Prostate gland (tissue), 2 donors: ENCODE measurements at regions not wholly inside any gene's neighbourhood (a gene's known extent, or its start where the extent isn't known, plus 50 kb on each side); places are given as distances from the start of the nearest gene placed in this dataset.

Source experiments
- DNase-seq: peaks from one replicate; pipeline ENCODE4 v3.0.0-alpha.2; 2019; ENCODE audit warnings: low spot score
- H3K27ac ChIP-seq, 2 donors: fragments of 200-600 bp; sonication (generic); 2 replicates each; pipeline ENCODE4 v1.5.1; 2017 to 2019
- H3K27me3 ChIP-seq: fragments of 200-600 bp; sonication (generic); replicated peaks from 2 replicates; pipeline ENCODE4 v1.5.1; 2019; ENCODE audit not compliant: insufficient read depth
- H3K36me3 ChIP-seq, 2 donors: fragments of 200-600 bp; sonication (generic); 1 replicate in 1 of 2; 2 replicates in 1 of 2; pipeline versions ENCODE4 v1.5.1 to v1.8.1; 2017 to 2019
- H3K4me1 ChIP-seq: fragments of 200-600 bp; sonication (generic); replicated peaks from 2 replicates; pipeline ENCODE4 v1.5.1; 2019
- H3K4me3 ChIP-seq, 2 donors: fragments of 200-600 bp; sonication (generic); 2 replicates each; pipeline ENCODE4 v1.5.1; 2017 to 2019
- H3K9me3 ChIP-seq: fragments of 200-600 bp; sonication (generic); 2 replicates; pipeline ENCODE4 v1.5.1; 2017
- CTCF ChIP-seq, 4 experiments: fragments of 200-600 bp in 2 of 4; fragments of 450-650 bp in 2 of 4; sonication (generic) in 2 of 4; IDR thresholded peaks; 1 replicate in 3 of 4; 2 replicates in 1 of 4; pipeline ENCODE4 v1.5.1; 2016 to 2019; ENCODE audit warnings: antibody characterized with exemption in 4 of 4, mild to moderate bottlenecking in 2 of 4, moderate library complexity in 2 of 4
- POLR2A ChIP-seq: fragments of 450-650 bp; IDR thresholded peaks from one replicate; pipeline ENCODE4 v1.6.1; 2016; ENCODE audit warnings: antibody characterized with exemption, mild to moderate bottlenecking
- POLR2AphosphoS5 ChIP-seq: sonication (generic); formaldehyde crosslinking; IDR thresholded peaks from one replicate; pipeline ENCODE4 v1.6.1; 2017; ENCODE audit warnings: antibody characterized with exemption
- WGBS: methylation state at CpG from one replicate; pipeline ENCODE4 v1.1.5; 2018; 5-methylcytosine and 5-hydroxymethylcytosine counted together
- intact Hi-C: fragments of 100-400 bp; cut with DNase I; formaldehyde crosslinking; loops from one replicate; pipeline ENCODE4 v1.14.2; 2022

DNA sequence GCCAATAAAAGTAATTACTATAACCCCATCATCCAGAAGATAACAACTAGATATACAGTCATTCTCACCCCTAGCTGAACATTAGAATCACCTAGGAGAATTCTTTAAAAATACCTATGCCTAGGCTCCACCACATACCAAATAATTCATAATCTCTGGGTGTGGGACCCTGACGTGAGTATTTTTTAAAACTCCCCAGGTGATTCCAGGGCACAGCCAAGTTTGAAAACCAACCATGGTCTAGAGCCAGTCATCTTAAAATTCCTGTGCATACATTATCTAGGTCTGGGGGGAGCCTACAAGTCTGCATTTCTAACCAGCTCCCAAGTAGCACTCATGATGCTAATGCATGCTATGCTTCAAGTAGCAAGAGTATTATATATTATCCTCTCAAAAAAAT is 281.0 kb upstream of the MTNR1B start:
- no peak overlapping the region for H3K4me3 ChIP-seq
- no peaks in the 10 kb centered on the region for H3K4me1 ChIP-seq
- no peak for DNase-seq
- intact Hi-C loops, result no loop called here
- H3K27me3 ChIP-seq, result no peaks in the 10 kb centered on the region
- 92% methylated on average over 1 of the region's 1 CpG for WGBS
- H3K27ac ChIP-seq, result no peak overlapping the region
- no peaks in the 10 kb centered on the region for H3K9me3 ChIP-seq
- TF ChIP-seq POLR2AphosphoS5, result no peak
- no peak for TF ChIP-seq CTCF (IDR thresholded peaks at IDR 0.05)
- TF ChIP-seq POLR2A, result no peak
- H3K36me3 ChIP-seq, result no peaks in the 10 kb centered on the region

DNA sequence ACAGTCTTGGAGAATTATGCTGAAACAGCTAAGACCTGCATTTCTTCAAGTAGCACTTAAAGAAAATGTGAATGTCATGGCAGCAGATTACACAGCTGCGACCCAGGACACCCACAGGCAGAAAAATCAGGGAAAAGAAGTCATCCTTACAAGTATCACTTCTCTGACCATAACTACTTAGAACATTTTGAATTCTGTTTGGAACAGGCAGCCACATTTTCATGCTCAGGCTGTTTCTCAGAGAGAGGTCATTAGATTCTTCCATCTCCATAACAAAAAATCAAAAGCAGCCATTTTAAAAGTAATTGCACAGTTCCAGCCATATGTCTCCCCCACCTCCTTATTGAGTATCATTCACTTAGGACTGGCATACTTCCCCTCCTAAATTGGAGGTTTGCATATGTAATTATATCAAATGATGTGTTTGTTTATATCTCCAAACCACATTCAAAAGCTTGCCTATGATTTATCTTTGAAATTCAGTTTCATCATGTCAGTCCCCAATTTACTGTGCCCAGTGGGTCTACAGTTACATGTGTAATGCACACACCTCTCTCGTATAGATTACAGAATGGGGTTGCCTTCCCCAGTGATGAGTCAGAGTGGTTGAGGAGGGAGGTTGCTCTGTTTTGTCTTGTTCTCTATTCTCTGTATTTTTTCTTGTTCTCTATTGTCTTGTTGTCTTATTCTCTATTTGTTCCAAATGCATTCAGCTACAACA is 276.5 kb upstream of the MTNR1B start:
- no peaks in the 10 kb centered on the region for H3K36me3 ChIP-seq

DNA sequence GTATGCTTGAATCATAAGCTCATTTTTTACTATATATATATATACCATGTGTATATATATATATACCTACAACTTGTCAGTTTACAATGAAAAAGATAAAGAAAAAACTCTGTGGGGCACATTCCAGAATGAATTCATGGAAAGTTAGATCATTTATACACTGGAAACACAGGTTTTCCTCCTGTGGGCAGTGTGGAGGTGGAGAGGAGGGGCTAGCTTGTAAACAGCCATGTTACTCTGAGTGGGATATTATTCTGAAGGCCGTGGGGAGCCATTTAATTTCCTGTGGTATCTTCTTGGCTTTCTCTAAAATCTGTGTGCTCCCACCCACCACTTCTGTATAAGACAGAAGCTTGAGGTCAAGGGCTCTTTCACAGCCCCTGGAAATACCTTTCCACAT is 273.4 kb upstream of the MTNR1B start:
- DNase-seq, result no peak
- Histone ChIP-seq H3K36me3 (no peaks in the 10 kb centered on the region), H3K9me3 (no peaks in the 10 kb centered on the region), H3K4me1 (no peaks in the 10 kb centered on the region), H3K4me3 (no peak overlapping the region), H3K27ac (no peak overlapping the region), H3K27me3 (no peaks in the 10 kb centered on the region)
- 75% methylated on average over 1 of the region's 1 CpG for WGBS
- intact Hi-C loops, result no loop called here
- TF ChIP-seq POLR2A (no peak), POLR2AphosphoS5 (no peak), CTCF (IDR thresholded peaks at IDR 0.05) (no peak)

More for the DNA sequence above, 276.5 kb upstream of the MTNR1B start:
- TF ChIP-seq CTCF (IDR thresholded peaks at IDR 0.05) (no peak), POLR2A (no peak), POLR2AphosphoS5 (no peak)
- intact Hi-C loops, result no loop called here
- Histone ChIP-seq H3K4me1 (no peaks in the 10 kb centered on the region), H3K27me3 (no peaks in the 10 kb centered on the region), H3K4me3 (no peak overlapping the region), H3K27ac (no peak overlapping the region), H3K9me3 (no peaks in the 10 kb centered on the region)
- 74% methylated on average over 2 of the region's 2 CpGs for WGBS
- no peak for DNase-seq

- H3K27ac ChIP-seq, result no peak overlapping the region
- intact Hi-C loops, result no loop called here
- no peak for TF ChIP-seq POLR2A
- no peak for TF ChIP-seq CTCF (IDR thresholded peaks at IDR 0.05)
- TF ChIP-seq POLR2AphosphoS5, result no peak
- no peaks in the 10 kb centered on the region for H3K4me1 ChIP-seq
- H3K4me3 ChIP-seq, result no peak overlapping the region
- H3K36me3 ChIP-seq, result no peaks in the 10 kb centered on the region
- WGBS, result 47% methylated on average over 11 of the region's 11 CpGs
- no peaks in the 10 kb centered on the region for H3K9me3 ChIP-seq
- no peak for DNase-seq
- no peaks in the 10 kb centered on the region for H3K27me3 ChIP-seq
Observed at GRCh38 chr11:92697461-92698312, 271.8 kb upstream of the MTNR1B start.

DNA sequence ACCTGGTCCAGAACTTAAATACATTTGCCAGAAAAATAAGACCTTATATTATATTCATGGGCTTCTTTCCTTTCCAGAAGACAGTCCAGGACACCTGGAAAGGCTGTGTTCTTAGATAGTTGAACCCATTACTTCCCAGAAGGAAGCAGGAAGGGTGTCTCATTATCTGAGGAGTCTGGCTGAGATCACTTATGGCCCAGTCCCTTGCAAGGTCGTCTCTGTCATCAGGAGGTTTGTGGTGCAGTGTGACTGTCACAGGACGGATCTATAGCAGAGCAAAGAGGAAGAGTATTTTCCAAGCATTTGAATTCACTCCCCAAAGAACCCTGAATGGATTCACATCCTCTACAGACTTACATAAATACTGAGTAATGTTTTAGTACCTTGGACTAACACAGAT is 270.7 kb upstream of the MTNR1B start:
- Histone ChIP-seq H3K36me3 (no peaks in the 10 kb centered on the region), H3K27ac (no peak overlapping the region), H3K9me3 (no peaks in the 10 kb centered on the region), H3K4me3 (no peak overlapping the region), H3K27me3 (no peaks in the 10 kb centered on the region), H3K4me1 (no peaks in the 10 kb centered on the region)
- 83% methylated on average over 2 of the region's 2 CpGs for WGBS
- TF ChIP-seq POLR2AphosphoS5 (no peak), POLR2A (no peak), CTCF (IDR thresholded peaks at IDR 0.05) (no peak)
- no peak for DNase-seq
- intact Hi-C loops, result no loop called here
